ENCODE measurements at regions not wholly inside any gene's neighbourhood (a gene's known extent, or its start where the extent isn't known, plus 50 kb on each side); places are given as distances from the start of the nearest gene placed in this dataset.

- DNase-seq (ENCODE audit: low read depth), result no peak
- H3K9ac ChIP-seq (ENCODE audit: low read length), result no peak overlapping the region
- no peaks in the 10 kb centered on the region for H3K36me3 ChIP-seq (ENCODE audit: control insufficient read depth, insufficient read depth, low read length, severe bottlenecking)
- peaks cover 9% of the 10 kb centered on the region for H3K4me1 ChIP-seq (ENCODE audit: control insufficient read depth, insufficient read depth, low read length)
- H3K27me3 ChIP-seq (replicated peaks; ENCODE audit: control insufficient read depth, insufficient read depth, low read length), result peaks cover 6% of the 10 kb centered on the region
- H3K9me3 ChIP-seq (ENCODE audit: control insufficient read depth, low read length), result no peaks in the 10 kb centered on the region
- H3K4me3 ChIP-seq (ENCODE audit: low read length), result no peak overlapping the region
These were observed 209.3 kb upstream of the ROPN1 start for GRCh38 chr3:124201226-124201625.

GRCh38 chr3:124201786-124202185 lies 209.9 kb upstream of the ROPN1 start:
- Histone ChIP-seq H3K4me3 (ENCODE audit: low read length) (no peak overlapping the region), H3K9me3 (ENCODE audit: control insufficient read depth, low read length) (no peaks in the 10 kb centered on the region), H3K4me1 (ENCODE audit: control insufficient read depth, insufficient read depth, low read length) (peaks cover 9% of the 10 kb centered on the region), H3K27me3 (replicated peaks; ENCODE audit: control insufficient read depth, insufficient read depth, low read length) (peaks cover 6% of the 10 kb centered on the region), H3K9ac (ENCODE audit: low read length) (no peak overlapping the region), H3K36me3 (ENCODE audit: control insufficient read depth, insufficient read depth, low read length, severe bottlenecking) (no peaks in the 10 kb centered on the region)
- DNase-seq (ENCODE audit: low read depth), result no peak

- peaks cover 6% of the 10 kb centered on the region for H3K27me3 ChIP-seq (replicated peaks; ENCODE audit: control insufficient read depth, insufficient read depth, low read length)
- H3K4me1 ChIP-seq (ENCODE audit: control insufficient read depth, insufficient read depth, low read length), result peaks cover 9% of the 10 kb centered on the region
- no peaks in the 10 kb centered on the region for H3K9me3 ChIP-seq (ENCODE audit: control insufficient read depth, low read length)
- no peak overlapping the region for H3K9ac ChIP-seq (ENCODE audit: low read length)
- no peaks in the 10 kb centered on the region for H3K36me3 ChIP-seq (ENCODE audit: control insufficient read depth, insufficient read depth, low read length, severe bottlenecking)
- H3K4me3 ChIP-seq (ENCODE audit: low read length), result peak overlapping the region; percentile 44
- no peak for DNase-seq (ENCODE audit: low read depth)
These were observed 210.8 kb upstream of the ROPN1 start for GRCh38 chr3:124202754-124203153.

- no peak overlapping the region for H3K9ac ChIP-seq (ENCODE audit: low read length)
- DNase-seq (ENCODE audit: low read depth), result no peak
- peaks cover 9% of the 10 kb centered on the region for H3K4me1 ChIP-seq (ENCODE audit: control insufficient read depth, insufficient read depth, low read length)
- peak overlapping the region; percentile 44 for H3K4me3 ChIP-seq (ENCODE audit: low read length)
- peaks cover 2% of the 10 kb centered on the region for H3K27me3 ChIP-seq (replicated peaks; ENCODE audit: control insufficient read depth, insufficient read depth, low read length)
- no peaks in the 10 kb centered on the region for H3K9me3 ChIP-seq (ENCODE audit: control insufficient read depth, low read length)
- H3K36me3 ChIP-seq (ENCODE audit: control insufficient read depth, insufficient read depth, low read length, severe bottlenecking), result no peaks in the 10 kb centered on the region
These were observed 211.4 kb upstream of the ROPN1 start for GRCh38 chr3:124203292-124203691.

- no peak for DNase-seq (ENCODE audit: low read depth)
- Histone ChIP-seq H3K27me3 (replicated peaks; ENCODE audit: control insufficient read depth, insufficient read depth, low read length) (no peaks in the 10 kb centered on the region), H3K36me3 (ENCODE audit: control insufficient read depth, insufficient read depth, low read length, severe bottlenecking) (no peaks in the 10 kb centered on the region), H3K4me1 (ENCODE audit: control insufficient read depth, insufficient read depth, low read length) (peaks cover 9% of the 10 kb centered on the region), H3K9me3 (ENCODE audit: control insufficient read depth, low read length) (no peaks in the 10 kb centered on the region), H3K9ac (ENCODE audit: low read length) (no peak overlapping the region), H3K4me3 (ENCODE audit: low read length) (no peak overlapping the region)
These were observed 214.5 kb upstream of the ROPN1 start for GRCh38 chr3:124206225-124207055.

GRCh38 chr3:124207077-124207476 lies 215.2 kb upstream of the ROPN1 start:
- Histone ChIP-seq H3K4me3 (ENCODE audit: low read length) (no peak overlapping the region), H3K27me3 (replicated peaks; ENCODE audit: control insufficient read depth, insufficient read depth, low read length) (no peaks in the 10 kb centered on the region), H3K9me3 (ENCODE audit: control insufficient read depth, low read length) (no peaks in the 10 kb centered on the region), H3K4me1 (ENCODE audit: control insufficient read depth, insufficient read depth, low read length) (peaks cover 9% of the 10 kb centered on the region), H3K9ac (ENCODE audit: low read length) (no peak overlapping the region), H3K36me3 (ENCODE audit: control insufficient read depth, insufficient read depth, low read length, severe bottlenecking) (no peaks in the 10 kb centered on the region)
- DNase-seq (ENCODE audit: low read depth), result no peak

GRCh38 chr3:124207873-124208485 lies 216.1 kb upstream of the ROPN1 start:
- no peaks in the 10 kb centered on the region for H3K27me3 ChIP-seq (replicated peaks; ENCODE audit: control insufficient read depth, insufficient read depth, low read length)
- no peak overlapping the region for H3K9ac ChIP-seq (ENCODE audit: low read length)
- H3K4me3 ChIP-seq (ENCODE audit: low read length), result no peak overlapping the region
- peaks cover 3% of the 10 kb centered on the region for H3K4me1 ChIP-seq (ENCODE audit: control insufficient read depth, insufficient read depth, low read length)
- DNase-seq (ENCODE audit: low read depth), result no peak
- H3K9me3 ChIP-seq (ENCODE audit: control insufficient read depth, low read length), result no peaks in the 10 kb centered on the region
- H3K36me3 ChIP-seq (ENCODE audit: control insufficient read depth, insufficient read depth, low read length, severe bottlenecking), result no peaks in the 10 kb centered on the region

GRCh38 chr3:124209426-124209825 lies 217.5 kb upstream of the ROPN1 start:
- H3K4me1 ChIP-seq (ENCODE audit: control insufficient read depth, insufficient read depth, low read length), result no peaks in the 10 kb centered on the region
- H3K27me3 ChIP-seq (replicated peaks; ENCODE audit: control insufficient read depth, insufficient read depth, low read length), result no peaks in the 10 kb centered on the region
- no peaks in the 10 kb centered on the region for H3K36me3 ChIP-seq (ENCODE audit: control insufficient read depth, insufficient read depth, low read length, severe bottlenecking)
- no peak overlapping the region for H3K9ac ChIP-seq (ENCODE audit: low read length)
- H3K9me3 ChIP-seq (ENCODE audit: control insufficient read depth, low read length), result no peaks in the 10 kb centered on the region
- H3K4me3 ChIP-seq (ENCODE audit: low read length), result no peak overlapping the region
- peak; percentile 45 for DNase-seq (ENCODE audit: low read depth)

GRCh38 chr3:124210899-124211298 lies 219.0 kb upstream of the ROPN1 start:
- Histone ChIP-seq H3K9me3 (ENCODE audit: control insufficient read depth, low read length) (no peaks in the 10 kb centered on the region), H3K4me3 (ENCODE audit: low read length) (no peak overlapping the region), H3K9ac (ENCODE audit: low read length) (no peak overlapping the region), H3K27me3 (replicated peaks; ENCODE audit: control insufficient read depth, insufficient read depth, low read length) (no peaks in the 10 kb centered on the region), H3K4me1 (ENCODE audit: control insufficient read depth, insufficient read depth, low read length) (no peaks in the 10 kb centered on the region), H3K36me3 (ENCODE audit: control insufficient read depth, insufficient read depth, low read length, severe bottlenecking) (no peaks in the 10 kb centered on the region)
- no peak for DNase-seq (ENCODE audit: low read depth)

- Histone ChIP-seq H3K9ac (ENCODE audit: low read length) (no peak overlapping the region), H3K4me3 (ENCODE audit: low read length) (no peak overlapping the region), H3K4me1 (ENCODE audit: control insufficient read depth, insufficient read depth, low read length) (no peaks in the 10 kb centered on the region), H3K27me3 (replicated peaks; ENCODE audit: control insufficient read depth, insufficient read depth, low read length) (no peaks in the 10 kb centered on the region), H3K36me3 (ENCODE audit: control insufficient read depth, insufficient read depth, low read length, severe bottlenecking) (no peaks in the 10 kb centered on the region), H3K9me3 (ENCODE audit: control insufficient read depth, low read length) (no peaks in the 10 kb centered on the region)
- DNase-seq (ENCODE audit: low read depth), result no peak
These were observed 221.7 kb upstream of the ROPN1 start for GRCh38 chr3:124213641-124214040.

GRCh38 chr3:124217542-124217941 lies 225.6 kb upstream of the ROPN1 start:
- no peak overlapping the region for H3K9ac ChIP-seq (ENCODE audit: low read length)
- peak; percentile 83 for DNase-seq (ENCODE audit: low read depth)
- H3K4me3 ChIP-seq (ENCODE audit: low read length), result no peak overlapping the region
- no peaks in the 10 kb centered on the region for H3K4me1 ChIP-seq (ENCODE audit: control insufficient read depth, insufficient read depth, low read length)
- H3K9me3 ChIP-seq (ENCODE audit: control insufficient read depth, low read length), result no peaks in the 10 kb centered on the region
- H3K27me3 ChIP-seq (replicated peaks; ENCODE audit: control insufficient read depth, insufficient read depth, low read length), result no peaks in the 10 kb centered on the region
- H3K36me3 ChIP-seq (ENCODE audit: control insufficient read depth, insufficient read depth, low read length, severe bottlenecking), result no peaks in the 10 kb centered on the region

All from adipocyte (in vitro differentiated cells).